Ectodermal cell (in vitro differentiated cells): ENCODE measurements at regions not wholly inside any gene's neighbourhood (a gene's known extent, or its start where the extent isn't known, plus 50 kb on each side); places are given as distances from the start of the nearest gene placed in this dataset.
"Not testable (repeated sequence)": the region's sequence is repeated elsewhere in the genome, so short reads cannot be mapped to it uniquely, and the experiment has no call there.

Source experiments
- H3K27ac ChIP-seq: 2 replicates; pipeline ENCODE4 v1.7.0; 2013; ENCODE audit warnings: mild to moderate bottlenecking, low read depth, low read length; ENCODE audit not compliant: insufficient read depth, poor library complexity, severe bottlenecking
- H3K27me3 ChIP-seq: 2 replicates; pipeline ENCODE4 v1.7.0; 2013; ENCODE audit warnings: mild to moderate bottlenecking, low read length; ENCODE audit not compliant: insufficient read depth, control insufficient read depth, poor library complexity, severe bottlenecking
- H3K36me3 ChIP-seq: one replicate; pipeline ENCODE4 v1.7.0; 2013; ENCODE audit warnings: low read length; ENCODE audit not compliant: control insufficient read depth, insufficient read depth
- H3K4me1 ChIP-seq: one replicate; pipeline ENCODE4 v1.7.0; 2013; ENCODE audit warnings: low read length; ENCODE audit not compliant: control insufficient read depth, insufficient read depth
- H3K4me3 ChIP-seq: 2 replicates; pipeline ENCODE4 v1.7.0; 2013; ENCODE audit warnings: low read depth, low read length, control low read depth; ENCODE audit not compliant: insufficient read depth
- H3K9me3 ChIP-seq: 2 replicates; pipeline ENCODE4 v1.7.0; 2013; ENCODE audit warnings: mild to moderate bottlenecking, low read length, moderate library complexity; ENCODE audit not compliant: control insufficient read depth
- WGBS, 2 experiments: methylation state at CpG; one replicate each; pipeline ENCODE4 v1.1.7; 2013; ENCODE audit warnings: missing lambda C conversion rate in 2 of 2; 5-methylcytosine and 5-hydroxymethylcytosine counted together

DNA sequence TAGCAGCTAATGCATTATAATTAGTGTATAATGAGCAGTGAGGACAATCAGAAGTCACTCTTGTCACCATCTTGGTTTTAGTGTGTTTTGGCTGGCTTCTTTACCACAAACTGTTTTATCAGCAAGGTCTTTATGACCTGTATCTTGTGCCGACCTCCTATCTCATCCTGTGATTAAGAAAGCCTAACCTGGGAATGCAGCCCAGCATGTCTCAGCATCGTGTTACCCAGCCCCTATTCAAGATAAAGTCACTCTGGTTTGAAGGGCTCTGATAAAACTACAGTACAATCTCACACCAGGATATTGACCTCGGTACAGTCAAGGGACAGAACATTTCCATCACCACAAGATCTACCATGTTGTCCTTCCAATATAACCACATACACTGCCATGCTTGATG lies 604.7 kb upstream of the AMELY start:
- Histone ChIP-seq H3K27me3 (no peaks in the 10 kb centered on the region), H3K4me3 (no peak overlapping the region), H3K27ac (no peak overlapping the region), H3K4me1 (no peaks in the 10 kb centered on the region), H3K9me3 (no peaks in the 10 kb centered on the region), H3K36me3 (no peaks in the 10 kb centered on the region)
- WGBS, 2 experiments: 89 to 90% methylated on average over 3 of the region's 3 CpGs

DNA sequence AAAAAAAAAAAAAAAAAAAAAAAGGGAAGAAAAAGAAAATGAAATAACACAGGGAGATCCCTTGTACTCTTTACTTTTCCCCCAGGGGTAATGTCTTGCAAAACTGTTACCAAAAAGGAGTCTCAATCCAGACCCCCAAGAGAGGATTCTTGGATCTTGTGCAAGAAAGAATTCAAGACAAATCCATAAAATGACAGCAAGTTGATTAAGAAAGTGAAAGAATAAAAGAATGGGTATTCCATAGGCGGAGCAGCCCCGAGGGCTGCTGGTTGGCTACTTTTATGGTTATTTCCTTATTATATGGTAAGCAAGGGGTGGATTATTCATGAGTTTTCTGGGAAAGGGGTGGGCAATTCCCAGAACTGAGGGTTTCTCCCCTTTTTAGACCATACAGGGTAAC lies 604.3 kb upstream of the AMELY start:
- 94 to 97% methylated on average over 2 of the region's 2 CpGs for WGBS, 2 experiments
- Histone ChIP-seq H3K9me3 (no peaks in the 10 kb centered on the region), H3K4me1 (no peaks in the 10 kb centered on the region), H3K4me3 (no peak overlapping the region), H3K27ac (no peak overlapping the region), H3K27me3 (no peaks in the 10 kb centered on the region), H3K36me3 (no peaks in the 10 kb centered on the region)

GRCh38 chrY:7502896-7503295 lies 591.3 kb upstream of the AMELY start:
- 93 to 96% methylated on average over 5 of the region's 5 CpGs for WGBS, 2 experiments
- Histone ChIP-seq H3K27me3 (no peaks in the 10 kb centered on the region), H3K36me3 (no peaks in the 10 kb centered on the region), H3K4me3 (no peak overlapping the region), H3K27ac (no peak overlapping the region), H3K9me3 (no peaks in the 10 kb centered on the region), H3K4me1 (no peaks in the 10 kb centered on the region)

- no peaks in the 10 kb centered on the region for H3K9me3 ChIP-seq
- 90 to 92% methylated on average over 2 of the region's 2 CpGs for WGBS, 2 experiments
- no peaks in the 10 kb centered on the region for H3K27me3 ChIP-seq
- H3K36me3 ChIP-seq: no peaks in the 10 kb centered on the region
- H3K27ac ChIP-seq: no peak overlapping the region
- no peak overlapping the region for H3K4me3 ChIP-seq
- no peaks in the 10 kb centered on the region for H3K4me1 ChIP-seq
These were observed 589.7 kb upstream of the AMELY start for GRCh38 chrY:7501236-7501635.

DNA sequence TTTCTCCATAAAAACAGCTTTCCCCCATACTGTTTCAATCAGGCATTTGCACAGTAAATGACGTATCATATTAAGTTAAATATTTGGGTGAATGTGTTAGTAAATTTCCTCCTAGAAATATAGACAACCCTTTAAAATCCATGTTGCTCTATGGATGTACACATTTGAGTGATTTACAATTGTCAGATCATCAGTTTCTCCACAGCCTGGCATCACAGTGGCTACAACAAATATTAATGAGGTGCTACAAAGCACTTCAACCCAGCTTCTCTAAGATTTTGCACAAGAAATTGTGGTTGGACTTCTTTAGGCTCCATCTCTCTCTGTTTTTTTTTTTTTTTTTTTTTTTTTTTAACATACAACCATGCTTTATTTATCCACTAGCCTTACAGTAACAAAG lies 584.4 kb upstream of the AMELY start:
- no CpG with 5 or more reads among the region's 1 CpG for WGBS, 2 experiments
- Histone ChIP-seq H3K27ac (no peak overlapping the region), H3K27me3 (no peaks in the 10 kb centered on the region), H3K36me3 (no peaks in the 10 kb centered on the region), H3K9me3 (no peaks in the 10 kb centered on the region), H3K4me1 (no peaks in the 10 kb centered on the region), H3K4me3 (no peak overlapping the region)

DNA sequence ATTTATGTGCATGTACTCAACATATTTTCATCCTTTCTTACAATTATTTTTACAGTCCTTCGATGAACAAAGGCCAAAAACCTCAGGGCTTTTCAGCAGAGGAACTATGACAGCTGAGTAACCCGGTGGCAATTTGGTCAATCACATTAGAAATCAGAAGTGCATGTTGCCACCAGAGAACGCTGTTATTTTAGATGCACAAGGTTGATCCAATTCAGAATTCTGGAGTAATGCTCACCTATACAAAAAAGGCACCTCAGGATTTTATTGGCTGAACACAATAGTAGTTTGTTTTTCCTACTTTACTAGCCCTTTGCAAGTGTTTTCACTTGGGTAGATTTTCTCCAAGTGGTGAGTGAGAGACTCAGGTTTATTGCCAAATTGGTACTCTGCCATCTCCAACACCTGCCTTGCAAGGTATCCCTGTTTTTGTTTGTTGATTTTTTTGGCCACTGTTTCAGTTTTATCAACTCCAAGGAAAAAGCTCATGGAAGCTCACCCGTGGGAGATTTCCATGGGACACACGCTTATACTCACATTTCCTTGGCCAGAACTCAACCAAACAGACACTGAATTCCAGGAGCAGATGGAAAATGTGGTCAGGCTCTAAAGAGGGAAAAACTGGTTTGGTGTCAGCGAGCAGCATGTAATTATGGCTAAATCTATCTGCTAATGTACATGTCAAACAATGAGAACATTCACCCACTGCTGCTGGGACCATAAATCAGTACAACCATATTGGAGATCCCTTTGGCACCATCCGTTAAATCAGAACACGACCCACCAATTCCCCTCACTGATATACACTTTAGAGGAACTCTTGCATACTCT lies 573.1 kb upstream of the AMELY start:
- WGBS, 2 experiments: 93% methylated on average over 5 to 8 of the region's 8 CpGs
- not testable (repeated sequence) for H3K36me3 ChIP-seq, H3K4me3 ChIP-seq, H3K27me3 ChIP-seq, H3K27ac ChIP-seq, H3K4me1 ChIP-seq, H3K9me3 ChIP-seq

GRCh38 chrY:7471976-7472375 lies 560.4 kb upstream of the AMELY start:
- 61 to 63% methylated on average over 9 to 10 of the region's 10 CpGs for WGBS, 2 experiments
- no peaks in the 10 kb centered on the region for H3K27me3 ChIP-seq

GRCh38 chrY:7470037-7470436 lies 558.5 kb upstream of the AMELY start:
- H3K36me3 ChIP-seq: no peaks in the 10 kb centered on the region
- H3K9me3 ChIP-seq: no peaks in the 10 kb centered on the region
- no peaks in the 10 kb centered on the region for H3K27me3 ChIP-seq
- no peak overlapping the region for H3K4me3 ChIP-seq
- no peak overlapping the region for H3K27ac ChIP-seq
- no peaks in the 10 kb centered on the region for H3K4me1 ChIP-seq

More at GRCh38 chrY:7471976-7472375, 560.4 kb upstream of the AMELY start:
- Histone ChIP-seq H3K36me3 (no peaks in the 10 kb centered on the region), H3K4me3 (no peak overlapping the region), H3K27ac (no peak overlapping the region), H3K9me3 (no peaks in the 10 kb centered on the region), H3K4me1 (no peaks in the 10 kb centered on the region)

DNA sequence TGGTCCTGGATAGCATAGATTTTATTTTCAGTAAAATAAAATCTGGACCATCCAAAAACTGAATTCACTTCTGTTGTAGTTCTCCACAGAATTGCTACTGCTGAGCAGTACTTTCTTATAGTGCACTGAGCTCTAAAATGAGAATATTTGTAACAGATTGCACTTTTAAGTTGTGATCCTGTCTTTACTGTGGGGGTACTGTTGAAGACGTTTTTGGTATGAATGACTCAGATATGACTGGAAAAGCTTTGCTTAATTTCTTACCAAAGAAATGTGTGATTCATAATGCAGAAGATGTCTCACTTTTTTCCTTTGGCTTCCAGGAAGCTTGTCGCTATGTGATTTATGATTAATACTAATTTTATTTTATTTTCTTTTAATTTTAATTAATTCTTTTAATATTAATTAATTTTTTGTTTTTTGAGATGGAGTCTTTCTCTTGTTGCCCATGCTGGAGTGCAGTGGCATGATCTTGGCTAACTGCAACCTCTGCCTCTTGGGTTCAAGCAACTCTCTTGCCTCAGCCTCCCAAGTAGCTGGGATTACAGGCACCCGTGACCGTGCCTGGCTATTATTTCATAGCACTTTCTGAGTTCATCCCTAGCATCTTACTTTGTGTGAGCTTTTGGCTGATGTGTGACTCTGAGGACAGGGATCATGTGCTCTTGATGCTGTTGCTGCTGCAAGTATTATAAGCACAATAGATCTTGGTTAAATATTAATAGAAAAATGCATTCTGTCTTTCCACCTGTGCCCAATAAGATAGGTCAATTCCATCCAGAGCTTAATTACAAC lies 557.6 kb upstream of the AMELY start:
- H3K36me3 ChIP-seq: no peaks in the 10 kb centered on the region
- 89 to 100% methylated on average over 2 to 3 of the region's 4 CpGs for WGBS, 2 experiments
- H3K27me3 ChIP-seq: no peaks in the 10 kb centered on the region

DNA sequence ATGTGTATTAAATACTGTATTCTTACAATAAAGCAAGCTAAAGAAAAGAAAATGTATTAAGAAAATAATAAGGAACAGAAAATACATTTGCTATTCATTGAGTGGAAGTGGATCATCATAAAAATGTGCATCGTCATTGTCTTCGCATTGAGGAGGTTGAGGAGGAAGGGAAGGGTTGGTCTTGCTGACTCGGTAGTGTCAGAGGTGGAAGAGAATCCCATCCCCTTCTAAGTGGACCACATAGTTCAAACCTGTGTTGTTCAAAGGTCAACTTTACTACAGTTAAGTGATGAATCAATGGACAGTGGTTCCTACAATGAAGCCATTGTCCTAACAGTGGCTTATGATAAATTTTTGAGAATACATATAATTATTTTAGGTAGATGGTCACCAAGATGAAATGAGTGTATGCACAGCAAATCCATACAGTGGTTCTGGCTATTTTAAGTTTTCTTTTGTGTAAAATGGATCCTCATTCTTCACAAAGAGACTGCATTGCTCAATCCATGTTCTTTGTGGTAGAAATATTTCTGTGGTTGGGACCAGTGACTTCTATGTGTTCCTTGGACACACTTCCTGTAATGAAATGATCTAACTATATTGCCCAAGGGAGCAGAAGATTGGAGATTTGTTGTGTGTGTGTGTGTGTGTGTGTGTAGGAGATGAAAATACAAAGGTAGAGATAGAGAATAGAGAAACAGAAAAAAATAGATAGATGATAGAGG lies 556.4 kb upstream of the AMELY start:
- Histone ChIP-seq H3K27ac (no peak overlapping the region), H3K4me3 (no peak overlapping the region), H3K9me3 (no peaks in the 10 kb centered on the region), H3K36me3 (no peaks in the 10 kb centered on the region), H3K4me1 (no peaks in the 10 kb centered on the region), H3K27me3 (no peaks in the 10 kb centered on the region)
- 88 to 98% methylated on average over 2 to 3 of the region's 3 CpGs for WGBS, 2 experiments

More for the DNA sequence above, 557.6 kb upstream of the AMELY start:
- Histone ChIP-seq H3K4me1 (no peaks in the 10 kb centered on the region), H3K4me3 (no peak overlapping the region), H3K27ac (no peak overlapping the region), H3K9me3 (no peaks in the 10 kb centered on the region)
